Embryonic facial prominence (tissue), 1 donor: ENCODE measurements at regions not wholly inside any gene's neighbourhood (a gene's known extent, or its start where the extent isn't known, plus 50 kb on each side); places are given as distances from the start of the nearest gene placed in this dataset.

ENCODE experiments used
- DNase-seq: peaks from one replicate; pipeline ENCODE4 v3.0.0-alpha.2; 2016; ENCODE audit errors: extremely low spot score

DNA sequence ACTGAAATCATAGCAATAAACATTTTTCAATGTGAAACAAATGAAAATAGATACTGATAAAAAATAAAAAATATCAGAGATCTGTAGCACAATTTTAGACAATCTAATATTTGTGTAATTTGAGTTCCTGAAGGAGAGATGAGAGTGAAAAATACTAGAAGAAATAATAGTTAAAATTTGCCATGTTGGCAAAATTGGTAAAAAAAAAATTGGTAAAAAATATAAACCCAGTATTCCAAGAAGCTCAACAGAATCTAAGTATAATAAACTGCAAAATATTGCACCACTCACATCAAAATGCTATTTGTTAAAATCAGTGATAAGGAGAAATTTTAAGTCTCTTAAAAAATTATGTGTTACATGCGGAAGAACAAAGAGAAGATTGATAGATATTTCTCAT, 1680.7 kb downstream of the PCDH7 start:
- no peak for DNase-seq

DNA sequence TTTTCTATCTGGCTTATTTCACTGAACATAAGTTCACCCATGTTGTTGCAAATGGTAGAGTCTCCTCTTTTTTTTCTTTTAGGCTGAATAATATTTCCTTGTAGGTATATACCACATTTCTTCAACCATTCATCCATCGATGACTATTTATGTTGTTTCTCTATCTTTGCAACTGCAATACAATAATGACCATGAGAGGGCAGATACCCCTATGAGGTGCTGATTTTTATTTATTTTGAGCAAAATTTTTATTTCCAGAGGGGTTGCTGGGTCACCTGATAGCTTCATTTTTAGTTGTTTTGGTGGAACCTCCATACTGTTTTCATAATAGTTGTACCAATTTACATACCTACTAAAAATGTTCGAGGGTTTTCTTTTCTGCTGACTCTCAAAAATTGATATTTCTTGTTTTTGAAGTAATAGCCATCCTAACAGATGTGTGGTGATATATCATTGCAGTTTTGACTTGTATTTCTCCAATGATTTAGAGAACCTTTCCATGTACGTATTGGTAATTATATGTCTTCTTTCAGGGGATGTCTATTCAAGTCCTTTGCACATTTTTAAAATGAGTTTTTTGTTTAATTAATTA, 1697.0 kb downstream of the PCDH7 start:
- no peak for DNase-seq

DNA sequence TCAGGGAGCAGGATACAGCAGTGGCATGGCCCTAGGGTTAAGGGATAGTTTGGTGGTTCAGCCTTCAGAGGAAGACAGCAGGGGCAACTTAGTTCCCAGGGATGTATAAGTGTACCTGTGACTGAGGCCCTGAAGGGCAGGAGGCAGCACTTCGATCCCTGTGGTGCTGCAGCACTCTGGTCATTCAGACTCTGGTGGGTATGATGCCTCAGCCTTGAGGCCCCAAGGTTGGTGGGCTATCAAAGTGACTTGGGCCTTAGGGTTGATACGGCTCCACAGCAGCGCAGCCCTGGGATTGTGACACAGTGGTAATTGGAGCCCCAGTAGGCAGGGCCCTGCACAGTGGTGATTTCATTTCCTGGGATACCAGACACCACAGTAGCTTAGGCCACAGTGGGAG, 1703.1 kb downstream of the PCDH7 start:
- no peak for DNase-seq

DNA sequence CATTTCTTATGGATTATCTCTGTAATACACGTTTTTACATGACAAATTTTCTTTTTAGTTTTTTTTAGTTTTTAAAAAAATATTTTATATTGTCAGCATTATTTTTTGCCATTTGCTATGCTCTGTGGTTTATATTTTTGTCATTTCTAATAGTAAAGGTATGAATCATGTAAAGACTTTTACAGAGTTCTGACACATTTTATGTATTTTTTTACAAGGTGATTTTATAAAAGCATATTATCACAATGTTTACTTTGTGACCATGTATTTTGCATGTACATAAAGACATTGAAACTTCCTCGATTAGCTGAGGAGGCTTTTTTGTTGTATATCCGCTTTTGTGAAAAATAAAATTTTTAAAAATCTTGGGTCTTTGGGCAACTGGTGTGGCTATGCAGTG, 1705.1 kb downstream of the PCDH7 start:
- no peak for DNase-seq

DNA sequence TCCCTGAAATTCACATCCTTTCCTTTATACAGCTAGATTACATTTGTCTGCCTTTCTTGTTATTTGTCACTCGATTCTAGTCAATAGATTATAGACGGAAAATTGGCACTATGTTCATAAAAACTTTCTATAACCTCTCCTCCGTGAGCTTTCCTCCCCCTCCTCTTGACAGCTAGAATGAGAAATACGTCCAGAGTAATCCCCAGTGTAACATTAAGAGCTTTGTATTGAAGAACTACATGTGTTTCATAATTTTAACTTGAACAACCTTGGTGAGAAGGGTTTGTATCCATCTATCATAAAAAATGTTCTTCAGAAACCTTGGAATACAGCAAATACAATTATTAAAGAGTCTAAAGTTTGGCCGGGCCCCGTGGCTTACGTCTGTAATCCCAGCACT, 1707.4 kb downstream of the PCDH7 start:
- no peak for DNase-seq

DNA sequence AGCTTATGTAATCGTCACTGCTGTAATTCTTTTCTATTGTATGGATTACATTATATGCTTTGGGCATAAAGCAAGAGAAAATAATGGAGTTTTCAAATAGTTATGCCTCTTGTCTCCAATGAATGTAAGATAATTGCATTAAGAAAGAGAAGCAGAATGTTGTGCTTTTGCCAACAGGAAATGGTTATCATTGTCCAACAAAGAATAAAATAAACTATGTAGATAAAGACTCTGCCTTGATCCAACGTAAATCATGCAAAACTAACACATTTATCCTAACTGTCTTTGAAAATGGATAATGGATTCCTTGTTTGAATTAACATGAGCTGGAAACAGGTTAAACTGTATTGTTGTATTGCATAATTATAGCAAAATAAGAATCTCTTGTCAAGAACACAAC, 1709.0 kb downstream of the PCDH7 start:
- no peak for DNase-seq

DNA sequence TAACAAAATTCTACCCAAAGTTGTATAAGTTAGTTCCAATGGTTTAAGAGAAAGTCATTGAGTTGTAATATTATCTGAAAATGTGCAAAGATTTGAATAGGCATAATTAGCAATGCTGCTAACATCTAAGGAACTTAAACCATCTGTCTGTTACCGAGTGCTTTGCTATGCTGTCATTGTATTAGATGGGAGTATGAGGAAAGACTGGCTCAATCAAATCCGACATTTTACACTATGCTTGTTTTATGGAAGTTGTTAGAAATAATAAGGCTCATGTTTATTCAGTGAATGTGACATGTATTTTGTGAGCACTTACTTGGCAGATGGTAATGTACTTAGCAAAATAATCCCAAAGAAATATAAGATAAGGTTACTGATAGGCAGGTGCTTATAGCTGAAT, 1715.1 kb downstream of the PCDH7 start:
- DNase-seq: no peak

DNA sequence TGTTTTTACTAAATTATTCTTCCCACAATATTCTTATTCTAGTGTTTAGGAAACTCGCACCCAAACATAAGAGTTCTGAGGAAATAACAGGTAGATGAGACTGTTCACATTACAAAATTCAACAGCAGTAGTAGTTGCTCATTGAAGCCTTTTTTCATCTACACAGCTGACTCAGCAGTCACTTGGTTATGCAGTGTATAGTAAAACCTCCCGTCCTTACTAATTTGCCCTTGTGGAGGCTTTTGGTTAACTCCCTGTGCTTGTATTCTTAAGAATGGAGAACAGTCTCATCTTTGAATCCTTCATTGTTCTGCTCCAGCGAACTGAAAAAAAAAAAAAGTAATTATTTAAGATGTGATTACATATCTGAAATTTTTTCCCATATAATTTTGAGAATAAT, 1716.6 kb downstream of the PCDH7 start:
- DNase-seq: no peak

DNA sequence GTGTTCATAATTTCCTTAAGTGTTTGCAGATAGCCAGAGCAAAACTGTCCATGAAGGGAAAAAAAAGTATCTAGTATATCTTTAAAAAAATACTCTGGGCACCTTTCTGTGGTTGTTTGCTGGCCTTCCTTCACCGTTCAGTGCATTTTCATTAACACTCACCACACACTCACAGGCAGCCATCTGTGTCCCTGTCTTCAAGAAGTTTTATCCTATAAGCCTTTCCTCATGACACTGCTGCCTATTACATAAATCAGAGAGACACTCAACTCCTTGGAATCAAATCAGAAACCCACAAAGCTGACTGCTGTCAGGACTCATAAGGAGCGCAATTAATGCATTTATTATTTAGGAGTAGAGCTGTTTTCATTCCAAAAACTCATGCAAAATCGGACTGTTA, 1720.2 kb downstream of the PCDH7 start:
- DNase-seq: no peak

DNA sequence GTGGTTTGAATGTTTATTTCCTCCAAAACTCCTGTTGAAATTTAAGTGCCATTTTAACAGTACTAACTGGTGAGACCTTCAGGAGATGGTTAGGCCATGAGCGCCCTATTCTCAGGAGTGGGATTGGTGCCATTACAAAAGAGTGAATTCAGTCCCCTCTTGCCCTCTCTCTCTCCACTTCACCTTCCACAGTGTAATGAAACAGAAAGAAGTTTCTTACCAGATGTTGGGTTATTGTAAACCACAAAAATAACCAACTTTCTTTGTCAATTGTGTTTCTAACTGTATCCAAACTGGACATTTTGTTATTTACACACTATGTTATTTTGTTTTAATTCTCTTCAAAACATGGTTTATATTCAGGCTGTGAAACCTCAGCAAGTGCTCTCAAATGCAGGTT, 1734.3 kb downstream of the PCDH7 start:
- DNase-seq: no peak

DNA sequence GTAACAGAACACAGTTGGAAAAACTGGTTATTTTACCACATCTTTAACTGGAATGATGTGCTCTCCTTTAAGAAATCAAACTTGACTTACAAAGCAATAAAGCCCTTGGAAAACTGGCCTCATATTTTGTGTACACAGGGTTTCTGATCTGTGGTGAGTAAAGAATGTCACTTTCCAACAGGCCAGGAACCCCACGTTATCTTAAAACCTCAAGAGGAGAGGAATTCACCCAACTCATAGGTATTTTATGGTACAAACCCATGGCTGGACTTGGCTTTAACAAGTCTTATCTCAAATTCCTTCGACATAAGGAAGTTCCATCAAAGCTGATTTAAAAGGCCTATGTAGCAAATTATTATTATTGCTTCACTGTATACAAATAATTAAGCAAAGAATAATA, 1735.1 kb downstream of the PCDH7 start:
- DNase-seq: no peak

DNA sequence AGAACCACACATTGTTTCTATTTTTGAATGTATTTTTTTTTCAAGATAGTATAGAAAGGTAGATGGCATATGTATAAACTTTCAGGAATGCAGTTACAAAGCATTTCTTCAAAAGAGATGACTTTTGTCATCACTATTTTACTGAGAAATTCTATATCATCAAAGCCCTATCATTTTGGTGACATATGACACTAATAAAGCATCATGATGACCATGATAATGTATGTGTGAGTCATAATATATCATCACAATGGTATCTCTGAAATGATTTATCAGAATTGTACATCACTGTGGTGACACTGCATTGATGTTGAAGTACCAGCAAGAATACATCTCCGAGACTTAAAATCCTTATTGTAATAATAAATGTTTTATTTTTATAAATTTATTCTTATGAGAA, 1740.8 kb downstream of the PCDH7 start:
- DNase-seq: no peak

DNA sequence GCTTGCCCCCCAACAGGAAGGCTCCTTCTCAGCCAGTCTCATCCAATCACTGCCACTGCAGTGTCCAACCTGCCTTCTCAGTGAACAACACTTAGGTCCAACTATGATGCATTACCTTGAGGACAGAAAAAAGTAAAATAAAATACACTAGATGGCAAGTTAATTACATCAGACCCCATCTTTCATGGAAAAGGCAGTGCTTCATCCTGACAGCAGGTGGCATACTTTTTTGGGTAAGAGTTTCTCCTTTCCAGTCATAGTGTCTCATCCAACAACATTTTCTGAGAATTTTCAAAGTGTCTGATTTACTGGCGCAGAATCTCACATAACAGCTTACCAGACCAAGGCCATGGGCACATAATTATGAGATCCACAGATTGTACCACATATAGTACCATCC, 1742.8 kb downstream of the PCDH7 start:
- no peak for DNase-seq

DNA sequence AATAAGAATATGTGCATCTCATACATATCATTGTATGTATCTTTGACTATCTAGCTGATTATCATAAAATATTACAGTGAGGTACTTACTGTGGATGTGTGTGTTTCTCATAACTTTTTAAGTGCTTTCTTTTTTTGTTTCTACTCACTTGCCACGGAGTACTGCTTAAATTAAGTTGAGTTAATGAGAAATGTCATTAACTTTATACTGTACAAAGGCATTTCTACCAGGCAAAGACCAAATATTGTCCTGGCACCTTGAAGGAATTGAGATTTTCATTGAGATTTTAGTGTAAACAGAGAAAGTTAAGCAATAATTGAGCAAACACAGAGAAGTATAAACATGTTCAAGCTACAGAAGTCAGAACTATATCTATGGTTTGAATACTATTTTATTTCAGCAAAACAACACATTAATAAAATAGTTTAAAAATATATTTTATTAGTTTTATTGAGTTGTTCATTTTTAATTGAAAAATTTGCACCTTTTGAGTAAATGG, 1750.0 kb downstream of the PCDH7 start:
- DNase-seq: no peak

DNA sequence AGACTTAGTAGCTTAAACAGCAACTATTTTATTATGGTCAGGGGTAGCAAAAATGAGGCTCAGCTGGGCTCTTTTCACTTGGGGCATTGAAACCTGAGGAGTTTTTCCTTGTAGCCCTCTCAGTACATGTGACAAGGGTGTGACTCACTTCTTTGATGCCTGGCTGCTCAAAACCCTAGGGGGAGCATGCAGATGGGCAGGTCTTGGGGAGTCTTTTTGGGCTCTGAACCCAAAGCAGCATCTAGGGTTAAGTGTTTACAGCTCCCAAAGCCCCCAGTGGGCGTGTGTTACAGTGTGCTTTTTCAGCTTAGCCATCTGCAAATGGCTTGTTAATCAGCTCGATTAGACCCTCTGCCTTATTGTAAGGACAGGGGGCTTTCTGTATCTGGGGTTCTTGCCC, 1752.7 kb downstream of the PCDH7 start:
- DNase-seq: no peak

DNA sequence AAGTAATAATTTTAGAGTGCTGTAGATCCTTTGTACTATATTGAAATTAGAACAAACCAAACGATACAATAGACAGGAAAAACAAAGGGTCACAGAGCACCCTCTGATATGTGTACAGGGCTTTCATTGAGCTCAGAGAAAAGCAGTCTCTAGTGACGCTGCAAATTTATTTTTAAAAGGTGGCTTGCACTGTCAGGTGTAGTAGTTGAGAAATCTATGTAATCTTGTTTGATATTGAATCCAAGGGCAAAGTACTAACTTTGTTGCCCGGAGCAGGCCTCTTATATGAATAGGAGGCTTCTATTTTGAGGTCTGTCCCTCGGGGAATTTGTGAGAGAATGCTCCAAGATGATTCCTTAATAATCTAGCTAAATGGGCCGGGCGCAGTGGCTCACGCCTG, 1755.5 kb downstream of the PCDH7 start:
- no peak for DNase-seq

DNA sequence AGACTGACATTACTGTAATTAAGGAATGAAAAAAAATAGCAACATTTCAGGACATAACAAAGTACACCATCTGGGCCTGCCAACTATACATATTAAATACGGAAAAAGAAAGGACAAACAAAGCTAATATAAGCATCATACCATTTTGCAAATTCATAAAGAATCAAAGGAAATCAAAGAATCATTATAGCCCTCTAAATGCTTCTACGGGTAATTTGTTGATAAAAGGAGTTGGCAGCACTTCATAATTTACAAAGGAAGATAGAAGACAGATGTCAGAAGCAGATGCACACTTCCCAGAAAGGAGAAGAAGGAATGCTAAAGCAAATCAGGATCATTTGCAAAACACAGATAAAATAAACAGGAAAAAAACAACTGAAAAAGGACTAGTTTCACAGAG, 1757.3 kb downstream of the PCDH7 start:
- DNase-seq: no peak

DNA sequence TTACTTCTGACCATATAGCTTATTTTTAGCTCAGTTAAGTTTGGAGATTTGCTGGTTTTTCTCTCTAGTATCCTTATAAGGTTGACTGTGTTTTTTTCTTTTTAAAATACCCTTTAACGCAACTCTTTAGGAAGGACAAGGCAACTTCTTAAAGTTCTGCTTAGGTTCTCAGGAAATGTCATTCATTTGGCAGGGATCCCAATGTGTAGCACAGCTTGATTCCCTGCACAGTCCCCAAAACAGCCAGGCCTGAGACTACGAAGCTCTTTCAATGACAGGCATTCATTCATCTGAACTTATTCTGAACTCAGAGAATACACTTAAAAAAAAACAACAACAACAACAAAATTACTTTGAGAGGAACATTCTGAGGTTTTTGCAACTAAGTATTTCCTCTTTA, 1765.8 kb downstream of the PCDH7 start:
- no peak for DNase-seq

DNA sequence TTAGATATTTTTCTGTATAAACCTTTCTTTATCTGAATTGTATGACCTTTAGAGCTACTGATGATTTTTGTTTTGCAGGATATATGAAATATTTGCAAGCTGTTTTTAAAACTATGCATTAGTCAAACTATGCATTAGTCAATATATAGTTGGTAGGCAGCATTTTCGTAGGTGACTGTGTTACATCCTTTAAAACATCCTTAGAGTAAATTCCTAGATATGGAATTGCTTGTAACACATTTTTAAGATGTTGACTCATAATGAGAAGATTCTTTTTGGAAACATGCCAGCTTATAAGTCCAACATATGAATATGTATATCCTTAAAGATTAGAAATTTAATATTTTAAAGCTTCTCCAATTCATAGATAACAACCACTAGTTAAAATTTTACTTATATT, 1768.5 kb downstream of the PCDH7 start:
- no peak for DNase-seq

DNA sequence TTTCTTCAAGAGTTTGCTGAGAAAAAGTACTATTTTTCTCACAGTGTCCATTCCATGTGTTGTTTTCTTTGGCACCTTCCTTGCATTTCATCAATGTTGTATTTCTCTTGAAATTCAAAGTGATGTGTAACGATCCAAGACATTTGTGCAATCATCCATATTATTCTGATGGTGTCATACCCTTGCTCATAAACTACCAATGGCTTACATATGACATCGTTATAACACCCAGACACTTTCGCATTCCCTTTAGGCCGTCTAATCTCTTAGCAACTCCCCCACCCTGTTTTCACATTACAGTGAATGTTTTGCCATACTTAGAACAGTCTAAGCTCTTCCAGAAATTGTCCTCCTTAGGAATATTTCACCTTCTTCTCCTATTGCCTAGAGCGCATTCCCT, 1779.0 kb downstream of the PCDH7 start:
- no peak for DNase-seq

DNA sequence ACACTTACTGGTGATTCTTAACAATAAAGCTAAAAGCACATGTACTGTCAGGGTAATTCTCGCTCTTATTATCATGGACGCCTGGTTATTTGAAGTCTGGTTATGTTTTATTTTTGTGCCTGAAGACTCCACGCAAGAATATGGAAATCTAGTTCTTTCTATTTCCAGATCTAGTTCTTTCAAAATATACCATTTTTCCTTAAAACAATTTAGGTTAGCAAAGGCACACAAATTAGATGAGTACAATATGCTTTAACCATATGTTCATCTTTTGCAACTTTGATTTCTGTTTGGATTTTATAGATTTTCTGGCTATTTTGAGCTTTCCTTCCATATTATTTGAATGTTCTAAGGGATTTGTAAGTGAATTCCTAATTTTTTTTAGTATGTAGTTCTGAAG, 1783.1 kb downstream of the PCDH7 start:
- DNase-seq: no peak

DNA sequence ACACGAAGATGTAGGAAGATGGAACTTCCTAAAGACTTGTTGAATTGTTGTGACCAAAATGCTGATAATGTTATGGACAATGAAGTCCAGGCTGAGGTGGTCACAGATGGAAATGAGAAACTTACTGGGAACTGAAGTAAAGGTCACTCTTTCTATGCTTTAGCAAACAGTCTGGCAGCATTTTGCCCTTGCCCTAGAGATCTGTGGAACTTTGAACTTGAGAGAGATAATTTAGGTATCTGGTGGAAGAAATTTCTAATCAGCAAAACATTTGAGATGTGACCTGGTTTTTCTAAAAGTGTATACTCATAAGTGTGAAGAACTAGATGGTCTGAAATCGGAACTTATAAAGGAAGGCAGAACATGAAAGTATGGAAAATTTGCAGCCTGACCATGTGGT, 1785.9 kb downstream of the PCDH7 start:
- no peak for DNase-seq

DNA sequence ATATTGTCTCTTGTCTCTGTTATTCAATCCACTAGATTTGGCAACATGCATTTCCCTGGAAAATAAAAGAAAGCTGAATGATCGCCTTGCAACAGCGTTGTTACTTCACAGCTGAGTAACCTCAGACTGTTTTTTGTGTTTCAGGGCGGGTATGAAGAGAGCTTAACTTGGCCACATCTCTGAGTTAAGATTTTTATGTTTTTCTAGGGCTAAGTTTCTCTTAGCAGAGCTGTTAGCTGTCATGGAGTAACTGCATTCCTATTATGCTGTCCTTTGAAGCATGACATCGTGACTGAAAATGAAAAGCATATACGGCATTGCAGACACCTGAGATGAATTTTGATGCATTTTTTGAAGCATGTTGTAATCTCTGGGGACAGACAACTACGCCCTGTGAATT, 1798.9 kb downstream of the PCDH7 start:
- no peak for DNase-seq

DNA sequence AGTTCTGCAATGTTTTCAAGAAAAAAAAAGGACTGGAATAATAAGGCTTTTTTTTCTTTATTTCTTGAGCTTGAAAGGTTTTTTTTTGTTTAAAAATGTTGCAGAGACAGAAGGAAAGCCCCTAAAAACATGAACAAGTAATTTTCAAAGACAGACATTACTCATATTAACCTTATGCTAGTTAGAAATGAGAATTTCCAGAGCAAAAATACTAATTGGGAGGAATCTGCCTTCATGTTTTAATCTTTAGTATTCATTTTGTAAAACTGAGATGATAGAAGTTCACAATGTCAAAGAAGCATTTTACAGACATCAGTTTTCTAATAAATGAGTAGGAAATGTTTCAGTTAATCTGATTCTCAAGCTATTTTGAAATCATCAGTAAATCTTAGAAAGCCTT, 1805.3 kb downstream of the PCDH7 start:
- no peak for DNase-seq

DNA sequence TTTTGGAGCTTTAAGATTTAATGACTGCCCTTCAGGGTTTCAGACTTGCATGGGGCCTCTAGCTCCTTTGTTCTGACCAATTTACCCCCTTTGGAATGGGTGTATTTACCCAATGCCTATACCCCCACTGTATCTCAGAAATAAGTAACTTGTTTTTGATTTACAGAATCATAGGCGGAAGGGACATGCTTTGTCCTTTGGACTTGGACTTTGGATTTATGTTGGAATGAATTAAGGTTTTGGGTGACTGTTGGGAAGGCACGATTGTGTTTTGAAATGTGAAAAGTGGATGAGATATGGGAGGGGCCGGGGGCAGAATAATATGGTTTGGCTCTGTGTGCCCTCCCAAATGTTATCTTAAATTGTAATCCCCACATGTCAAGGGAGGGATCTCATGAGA, 1824.7 kb downstream of the PCDH7 start:
- DNase-seq: no peak
